ENCODE measurements at regions not wholly inside any gene's neighbourhood (a gene's known extent, or its start where the extent isn't known, plus 50 kb on each side); places are given as distances from the start of the nearest gene placed in this dataset.
A peak's percentile ranks its signal among the peaks of the same experiment; 100 is the strongest.

- DNase-seq: no peak
These were observed 426.4 kb upstream of the FAT3 start for GRCh38 chr11:91798240-91798639.

- DNase-seq: no peak
These were observed 427.6 kb upstream of the FAT3 start for GRCh38 chr11:91796999-91797398.

DNA sequence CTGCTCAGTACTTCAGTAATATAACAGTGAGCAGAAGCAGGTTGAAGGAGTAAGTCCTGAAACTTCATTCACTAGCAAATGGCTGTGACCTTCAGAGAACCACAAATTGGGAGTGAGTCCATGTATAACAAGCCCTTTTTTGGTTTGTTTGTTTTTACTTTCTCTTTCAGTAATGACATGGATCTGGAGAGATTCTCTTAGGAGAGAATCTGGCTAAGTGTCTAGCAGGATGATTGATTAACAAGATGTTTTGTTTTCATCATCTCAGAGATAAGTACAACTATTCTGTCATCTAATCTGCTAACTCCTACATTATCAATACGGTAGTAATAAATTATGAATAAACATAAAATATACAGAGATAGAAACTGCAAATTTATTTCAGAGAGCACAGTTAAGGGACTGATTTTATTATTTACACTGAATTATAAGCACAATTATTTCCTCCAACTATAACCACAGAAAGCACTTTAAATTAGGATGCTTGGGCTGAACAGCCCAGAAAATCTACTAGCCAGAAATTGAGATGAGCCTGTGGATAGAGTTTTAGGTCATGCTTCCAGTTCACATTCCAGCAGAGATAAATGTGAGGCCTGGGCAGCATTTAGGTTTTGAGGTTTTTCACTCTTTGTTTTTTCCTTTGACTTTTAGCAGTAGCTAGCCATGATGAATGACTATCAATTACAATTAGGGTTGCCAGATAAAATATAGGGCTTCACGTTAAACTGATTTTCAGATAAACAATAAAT is 429.3 kb upstream of the FAT3 start:
- DNase-seq: no peak

GRCh38 chr11:91794146-91794545 is 430.5 kb upstream of the FAT3 start:
- no peak for DNase-seq

GRCh38 chr11:91792779-91793262 is 431.8 kb upstream of the FAT3 start:
- no peak for DNase-seq

- no peak for DNase-seq
These were observed 433.5 kb upstream of the FAT3 start for GRCh38 chr11:91791171-91791468.

- DNase-seq: peak; percentile 6
These were observed 434.1 kb upstream of the FAT3 start for GRCh38 chr11:91790346-91791170.

- DNase-seq: no peak
These were observed 435.9 kb upstream of the FAT3 start for GRCh38 chr11:91788764-91789163.

GRCh38 chr11:91786097-91786496 is 438.5 kb upstream of the FAT3 start:
- DNase-seq: no peak

GRCh38 chr11:91783173-91783572 is 441.4 kb upstream of the FAT3 start:
- no peak for DNase-seq

DNA sequence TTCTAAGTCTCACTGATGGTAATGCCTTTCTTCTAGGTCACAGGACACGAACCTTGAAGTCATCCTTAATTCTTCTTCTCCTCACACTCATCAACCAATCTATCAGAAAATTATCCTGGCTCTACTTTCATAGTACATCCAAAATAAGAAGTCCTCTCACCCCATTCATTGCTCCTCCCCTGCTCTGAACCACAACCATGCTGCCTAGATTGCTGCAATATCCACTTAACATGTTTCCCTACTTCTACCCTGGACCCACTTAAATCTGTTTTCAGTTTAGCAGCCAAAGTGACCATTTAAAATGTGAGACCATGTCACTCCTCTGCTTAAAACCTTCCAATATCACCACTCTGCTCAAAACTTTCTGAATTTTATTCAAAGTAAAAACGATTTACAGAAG is 445.9 kb upstream of the FAT3 start:
- no peak for DNase-seq

- DNase-seq: no peak
These were observed 448.0 kb upstream of the FAT3 start for GRCh38 chr11:91776655-91777054.

GRCh38 chr11:91773090-91773489 is 451.5 kb upstream of the FAT3 start:
- DNase-seq: no peak

DNA sequence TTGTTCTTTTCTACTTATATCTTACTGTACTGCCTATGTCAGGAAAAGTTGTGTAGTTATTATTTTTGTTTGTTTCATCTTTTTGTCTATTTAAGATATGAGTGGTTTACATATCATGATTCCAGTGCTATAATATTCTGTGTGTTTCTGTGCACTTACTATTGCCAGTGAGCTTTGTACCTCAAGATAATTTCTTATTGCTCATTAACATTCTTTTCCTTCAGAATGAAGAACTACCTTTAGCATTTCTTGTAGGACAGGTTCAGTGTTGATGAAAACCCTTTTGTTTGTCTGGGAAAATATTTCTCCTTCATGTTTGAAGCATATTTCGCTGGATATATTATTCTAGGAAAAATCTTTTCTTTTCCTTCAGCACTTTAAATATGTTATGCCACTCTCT is 452.7 kb upstream of the FAT3 start:
- DNase-seq: no peak

DNA sequence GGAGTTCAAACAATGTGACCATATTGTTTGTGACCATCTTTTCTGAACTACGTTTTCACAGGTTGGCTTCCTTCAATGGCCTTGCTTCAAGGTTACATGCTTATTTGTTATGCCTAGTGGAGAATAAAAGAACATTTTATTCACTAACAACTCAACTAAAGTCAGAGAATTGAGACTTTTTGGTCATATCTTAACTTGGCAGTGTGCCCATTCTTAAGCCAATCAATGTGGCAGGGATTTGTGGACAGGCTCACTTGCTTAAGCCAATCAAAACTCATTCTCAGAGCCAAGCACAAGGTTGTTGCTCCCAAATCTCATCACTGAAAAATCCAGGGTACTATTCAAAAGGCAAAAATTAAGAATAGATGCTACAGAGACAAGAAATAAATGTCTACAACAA is 455.8 kb upstream of the FAT3 start:
- no peak for DNase-seq

GRCh38 chr11:91763331-91763730 is 461.3 kb upstream of the FAT3 start:
- DNase-seq: no peak

DNA sequence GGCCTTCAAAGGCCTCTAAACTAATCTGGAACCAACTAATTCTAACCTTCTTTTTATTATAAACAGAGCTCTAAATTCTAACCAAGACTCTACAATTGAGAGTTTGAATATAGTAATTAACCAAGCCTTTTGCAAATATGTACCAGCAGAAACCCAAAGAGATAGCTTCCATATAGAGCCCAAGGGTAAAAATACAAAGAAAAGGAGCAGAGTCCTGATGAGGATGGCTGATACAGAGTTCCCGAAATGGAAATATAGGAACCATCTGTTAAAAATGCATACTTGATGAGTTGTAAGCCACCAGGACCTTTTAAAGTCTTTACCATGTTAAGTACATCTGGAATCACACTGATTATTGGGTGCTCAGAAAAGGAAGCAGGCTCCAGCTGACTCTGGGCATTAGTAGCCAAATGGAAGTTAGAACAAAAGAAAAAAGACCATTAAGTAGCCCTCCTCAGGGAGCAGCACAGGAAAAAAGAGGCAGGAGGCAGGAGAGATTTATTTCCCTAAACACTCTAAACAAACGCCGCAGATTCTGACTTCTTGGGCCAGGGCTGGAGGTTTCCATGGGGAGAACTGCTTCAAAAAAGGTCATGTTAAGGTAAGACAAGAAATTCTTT is 463.1 kb upstream of the FAT3 start:
- DNase-seq: no peak

GRCh38 chr11:91756829-91757480 is 467.7 kb upstream of the FAT3 start:
- no peak for DNase-seq

DNA sequence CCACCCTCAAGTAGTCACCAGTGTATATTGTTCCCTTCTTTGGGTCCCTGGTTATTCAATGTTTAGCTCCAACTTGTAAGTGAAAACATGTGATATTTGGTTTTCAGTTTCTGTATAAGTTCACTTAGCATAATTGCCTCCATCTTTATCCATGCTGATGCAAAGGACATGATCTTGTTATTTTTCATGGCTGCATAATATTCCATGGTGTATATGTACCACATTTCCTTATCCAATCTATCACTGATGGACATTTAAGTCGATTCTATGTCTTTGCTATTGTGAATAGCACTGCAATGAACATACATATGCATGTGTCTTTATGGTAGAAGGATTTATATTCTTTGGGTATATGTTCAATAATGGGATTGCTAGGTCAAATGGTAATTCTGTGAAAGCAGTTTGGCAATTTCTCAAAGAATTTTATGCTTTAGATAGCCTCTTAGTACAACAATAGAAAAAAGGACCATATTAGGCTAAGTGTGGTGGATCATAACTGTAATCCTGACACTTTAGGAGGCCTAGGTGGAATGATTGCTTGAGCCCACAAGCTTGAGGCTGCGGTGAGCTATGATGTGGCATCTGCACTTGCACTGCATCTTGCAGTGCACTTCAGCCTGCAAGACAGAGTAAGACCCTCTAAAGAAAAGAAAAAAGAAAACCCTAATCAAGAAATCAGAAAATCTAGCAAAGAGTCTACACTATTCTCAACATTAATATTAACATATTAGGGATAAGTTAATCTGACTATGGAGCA is 468.5 kb upstream of the FAT3 start:
- no peak for DNase-seq

GRCh38 chr11:91755526-91755925 is 469.1 kb upstream of the FAT3 start:
- DNase-seq: no peak

DNA sequence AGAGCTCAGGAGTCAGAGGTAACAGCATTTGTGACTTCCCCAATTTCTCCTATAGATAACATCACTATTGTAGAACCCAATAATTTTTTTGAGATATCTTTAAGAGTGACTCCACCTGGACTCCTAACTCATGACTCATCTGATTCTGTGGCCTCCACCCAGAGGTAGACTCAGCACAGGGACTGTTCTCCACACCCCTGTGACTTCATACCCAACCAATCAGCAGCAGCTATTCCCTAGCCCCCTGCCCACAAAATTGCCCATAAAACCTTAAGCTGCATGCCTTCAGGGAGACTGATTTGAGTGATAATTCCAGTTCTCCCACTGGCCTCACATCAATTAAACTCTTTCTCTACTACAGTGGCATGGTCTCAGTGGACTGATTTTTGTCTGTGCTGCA is 475.4 kb upstream of the FAT3 start:
- DNase-seq: no peak

- no peak for DNase-seq
These were observed 482.5 kb upstream of the FAT3 start for GRCh38 chr11:91742155-91742554.

DNA sequence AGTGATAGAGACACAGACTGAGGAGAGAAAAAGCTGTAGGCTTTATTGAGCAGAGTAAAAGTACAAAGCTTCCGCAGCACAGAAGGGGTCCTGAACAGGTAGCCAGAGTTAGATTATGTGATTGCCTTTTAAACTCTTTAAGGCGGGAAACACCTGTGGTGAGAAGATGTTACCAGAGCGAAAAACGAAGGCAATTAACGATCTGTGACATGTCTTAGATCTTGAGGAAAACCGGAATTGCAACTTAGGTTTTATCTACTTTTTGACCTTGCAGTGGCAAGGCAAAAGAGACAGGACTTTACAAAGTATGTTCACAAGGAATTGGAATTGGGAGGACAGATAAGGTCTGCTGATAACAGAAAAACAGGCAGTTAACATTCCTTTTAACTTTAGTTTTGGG is 493.6 kb upstream of the FAT3 start:
- DNase-seq: no peak

Measured in NCI-H1694 (cell line).